ENCODE measurements at regions not wholly inside any gene's neighbourhood (a gene's known extent, or its start where the extent isn't known, plus 50 kb on each side); places are given as distances from the start of the nearest gene placed in this dataset.

DNA sequence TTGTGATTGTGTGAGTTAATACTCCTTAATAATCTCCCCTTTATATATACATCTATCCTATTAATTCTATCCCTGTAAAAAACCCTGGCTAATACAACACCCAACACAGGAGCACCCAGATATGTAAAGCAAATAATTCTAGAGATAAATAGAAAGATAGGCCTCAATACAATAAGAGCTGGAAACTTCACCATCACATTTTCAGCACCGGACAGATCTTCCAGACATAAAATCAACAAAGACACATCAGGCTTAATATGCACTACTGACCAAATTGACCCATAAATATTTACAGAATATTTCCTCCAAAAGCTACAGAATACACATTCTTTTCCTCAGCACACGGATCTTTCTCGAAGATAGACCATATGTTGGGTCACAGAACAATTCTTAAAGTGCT, 71.0 kb upstream of the ST8SIA4 start:
- H3K4me3 ChIP-seq (ENCODE audit: low read depth, low read length) = no peak overlapping the region
- TF ChIP-seq, protein P1, sequence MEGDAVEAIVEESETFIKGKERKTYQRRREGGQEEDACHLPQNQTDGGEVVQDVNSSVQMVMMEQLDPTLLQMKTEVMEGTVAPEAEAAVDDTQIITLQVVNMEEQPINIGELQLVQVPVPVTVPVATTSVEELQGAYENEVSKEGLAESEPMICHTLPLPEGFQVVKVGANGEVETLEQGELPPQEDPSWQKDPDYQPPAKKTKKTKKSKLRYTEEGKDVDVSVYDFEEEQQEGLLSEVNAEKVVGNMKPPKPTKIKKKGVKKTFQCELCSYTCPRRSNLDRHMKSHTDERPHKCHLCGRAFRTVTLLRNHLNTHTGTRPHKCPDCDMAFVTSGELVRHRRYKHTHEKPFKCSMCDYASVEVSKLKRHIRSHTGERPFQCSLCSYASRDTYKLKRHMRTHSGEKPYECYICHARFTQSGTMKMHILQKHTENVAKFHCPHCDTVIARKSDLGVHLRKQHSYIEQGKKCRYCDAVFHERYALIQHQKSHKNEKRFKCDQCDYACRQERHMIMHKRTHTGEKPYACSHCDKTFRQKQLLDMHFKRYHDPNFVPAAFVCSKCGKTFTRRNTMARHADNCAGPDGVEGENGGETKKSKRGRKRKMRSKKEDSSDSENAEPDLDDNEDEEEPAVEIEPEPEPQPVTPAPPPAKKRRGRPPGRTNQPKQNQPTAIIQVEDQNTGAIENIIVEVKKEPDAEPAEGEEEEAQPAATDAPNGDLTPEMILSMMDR (conservative IDR thresholded peaks at IDR 0.05; ENCODE audit: low read depth, low read length) = no peak
- DNase-seq (ENCODE audit: low read depth) = no peak

DNA sequence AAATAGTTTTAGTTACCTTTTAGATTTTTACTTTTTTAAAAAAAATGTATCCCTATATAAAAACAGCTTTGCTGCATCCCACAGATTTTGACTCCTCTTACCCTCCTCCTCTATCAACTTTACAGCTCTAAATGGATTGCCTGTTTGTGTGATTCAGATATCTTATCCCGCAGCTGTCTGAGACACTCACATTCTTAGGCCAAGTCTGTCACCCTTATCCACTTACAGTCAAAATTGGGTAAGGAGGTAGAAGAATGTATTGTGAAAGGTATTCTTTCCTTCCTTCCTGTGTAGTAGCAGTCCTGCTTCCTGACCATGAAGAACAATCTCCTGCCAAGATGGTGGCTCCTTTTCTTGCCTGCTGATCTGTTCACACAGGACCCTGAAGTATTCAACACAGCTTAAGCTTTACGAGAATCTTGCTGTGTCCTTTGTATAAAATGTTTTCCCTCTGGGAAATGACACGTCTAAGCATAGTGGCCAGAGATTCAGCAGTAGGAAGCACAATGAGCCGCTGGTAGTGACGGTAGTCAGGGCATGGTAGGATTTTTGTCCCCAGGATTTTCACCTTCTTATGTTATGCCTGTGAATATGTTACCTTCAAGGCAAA, 67.7 kb upstream of the ST8SIA4 start:
- no peak overlapping the region for H3K4me3 ChIP-seq (ENCODE audit: low read depth, low read length)
- TF ChIP-seq, protein P1 (conservative IDR thresholded peaks at IDR 0.05; ENCODE audit: low read depth, low read length) = no peak
- DNase-seq (ENCODE audit: low read depth) = no peak

DNA sequence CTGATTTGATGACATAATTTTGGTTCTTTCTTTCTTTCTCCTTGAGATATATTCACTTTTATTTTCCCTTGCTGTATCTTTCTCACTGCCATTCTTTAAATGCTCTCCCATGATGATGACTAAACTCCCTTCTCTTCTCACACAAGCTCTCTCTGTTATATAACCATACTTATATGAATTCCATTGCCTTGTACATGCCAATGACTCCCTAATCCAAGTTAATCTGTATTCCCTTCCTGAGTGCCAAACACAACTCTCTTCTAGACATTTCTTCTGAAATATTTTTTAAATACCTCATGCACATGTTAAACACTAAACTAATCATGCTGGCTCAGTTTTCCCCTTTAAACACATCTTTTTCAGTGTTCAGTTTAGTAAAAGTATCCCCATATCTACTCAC, 62.2 kb upstream of the ST8SIA4 start:
- DNase-seq (ENCODE audit: low read depth) = no peak
- TF ChIP-seq, protein P1 (conservative IDR thresholded peaks at IDR 0.05; ENCODE audit: low read depth, low read length) = no peak

More for the DNA sequence above, 62.2 kb upstream of the ST8SIA4 start:
- H3K4me3 ChIP-seq (ENCODE audit: low read depth, low read length) = no peak overlapping the region
